A673 (cell line): ENCODE measurements at regions not wholly inside any gene's neighbourhood (a gene's known extent, or its start where the extent isn't known, plus 50 kb on each side); places are given as distances from the start of the nearest gene placed in this dataset.

Source experiments
- BruUV-seq: library from RNA; stranded (reverse); fragments of 400-500 nt; replicated peaks from 2 replicates; lab custom pipeline; 2021; lab: Mats Ljungman, UMichigan
- CTCF ChIA-PET: fragments of 300-600 bp; sonication (Branson Sonifier 250); formaldehyde crosslinking; loops from one replicate; lab custom pipeline; 2022; ENCODE audit warnings: antibody characterized with exemption; lab: Charles Lee
- POLR2A ChIA-PET: fragments of 300-600 bp; sonication (Branson Sonifier 250); formaldehyde crosslinking; loops from one replicate; lab custom pipeline; 2022; ENCODE audit warnings: antibody characterized with exemption; ENCODE audit not compliant: low non-redundant PET; lab: Charles Lee
- DNase-seq: peaks from one replicate; pipeline ENCODE4 v3.0.0-alpha.2; 2015; ENCODE audit warnings: low spot score
- H3K27ac ChIP-seq: fragments of 200-600 bp; sonication (generic); 2 replicates; pipeline ENCODE4 v1.5.1; 2016; ENCODE audit warnings: mixed run types, low read depth, mild to moderate bottlenecking, mixed read lengths, antibody characterized with exemption, low read length; ENCODE audit not compliant: poor library complexity, severe bottlenecking
- H3K27me3 ChIP-seq: fragments of 200-600 bp; sonication (generic); replicated peaks from 2 replicates; pipeline ENCODE4 v1.6.1; 2017; ENCODE audit warnings: mixed run types, low read depth, mild to moderate bottlenecking, mixed read lengths, antibody characterized with exemption, low read length; ENCODE audit not compliant: insufficient read depth, poor library complexity
- H3K36me3 ChIP-seq: fragments of 200-600 bp; sonication (generic); 2 replicates; pipeline ENCODE4 v1.6.1; 2016; ENCODE audit warnings: mixed run types, mild to moderate bottlenecking, mixed read lengths, antibody characterized with exemption, low read length; ENCODE audit not compliant: insufficient read depth, poor library complexity, severe bottlenecking
- H3K4me1 ChIP-seq: fragments of 200-600 bp; sonication (generic); 2 replicates; pipeline ENCODE4 v1.6.1; 2017; ENCODE audit warnings: mixed run types, mild to moderate bottlenecking, mixed read lengths, antibody characterized with exemption, low read length; ENCODE audit not compliant: insufficient read depth, poor library complexity, severe bottlenecking
- H3K4me3 ChIP-seq: fragments of 200-600 bp; sonication (generic); 2 replicates; pipeline ENCODE4 v1.5.1; 2016; ENCODE audit warnings: low read depth, mixed run types, mild to moderate bottlenecking, mixed read lengths, low read length; ENCODE audit not compliant: poor library complexity, severe bottlenecking
- H3K9me3 ChIP-seq: fragments of 200-600 bp; sonication (generic); 2 replicates; pipeline ENCODE4 v1.6.1; 2016; ENCODE audit warnings: mixed run types, low read depth, mild to moderate bottlenecking, mixed read lengths, antibody characterized with exemption, low read length; ENCODE audit not compliant: poor library complexity, severe bottlenecking
- CTCF ChIP-seq: fragments of 300-800, 200-600 bp; sonication (generic); conservative IDR thresholded peaks from 2 replicates; pipeline ENCODE4 v1.5.1; 2017; ENCODE audit warnings: low read depth, mild to moderate bottlenecking, antibody characterized with exemption, low read length, moderate library complexity, mixed read lengths
- EZH2 ChIP-seq: fragments of 200-600 bp; sonication (generic); IDR thresholded peaks from 2 replicates; pipeline ENCODE4 v1.6.1; 2017; ENCODE audit warnings: borderline replicate concordance, low read depth, mild to moderate bottlenecking, mixed read lengths, antibody characterized with exemption, low read length; ENCODE audit not compliant: poor library complexity, severe bottlenecking
- intact Hi-C: fragments of 100-400 bp; cut with micrococcal nuclease; formaldehyde crosslinking; loops from one replicate; pipeline ENCODE4 v1.10.0; 2022; ENCODE audit not compliant: unreplicated experiment

GRCh38 chr7:51701935-51702334 lies 385.3 kb upstream of the COBL start:
- ChIA-PET CTCF (no interaction called here), POLR2A (no interaction called here)
- H3K4me3 ChIP-seq, result no peak overlapping the region
- H3K4me1 ChIP-seq, result no peaks in the 10 kb centered on the region
- no peaks in the 10 kb centered on the region for H3K36me3 ChIP-seq
- no peak for DNase-seq
- peaks cover 51% of the 10 kb centered on the region for H3K9me3 ChIP-seq
- H3K27ac ChIP-seq, result no peak overlapping the region
- no TSS peak for BruUV-seq
- intact Hi-C loops, result no loop called here
- TF ChIP-seq CTCF (no peak), EZH2 (no peak)
- H3K27me3 ChIP-seq, result no peaks in the 10 kb centered on the region

GRCh38 chr7:51700593-51701215 lies 384.1 kb upstream of the COBL start:
- H3K36me3 ChIP-seq, result no peaks in the 10 kb centered on the region
- TF ChIP-seq CTCF (no peak), EZH2 (no peak)
- BruUV-seq, result no TSS peak
- H3K27me3 ChIP-seq, result no peaks in the 10 kb centered on the region
- H3K27ac ChIP-seq, result no peak overlapping the region
- ChIA-PET POLR2A (no interaction called here), CTCF (no interaction called here)
- no peaks in the 10 kb centered on the region for H3K4me1 ChIP-seq
- DNase-seq, result no peak
- intact Hi-C loops, result no loop called here
- H3K9me3 ChIP-seq, result peaks cover 55% of the 10 kb centered on the region
- no peak overlapping the region for H3K4me3 ChIP-seq

GRCh38 chr7:51693258-51693657 lies 376.6 kb upstream of the COBL start:
- CTCF ChIA-PET, result no interaction called here
- intact Hi-C loops, result no loop called here

More at GRCh38 chr7:51693258-51693657, 376.6 kb upstream of the COBL start:
- no peak for DNase-seq
- POLR2A ChIA-PET, result no interaction called here
- H3K4me1 ChIP-seq, result no peaks in the 10 kb centered on the region
- TF ChIP-seq CTCF, result no peak
- H3K27ac ChIP-seq, result no peak overlapping the region
- peaks cover 53% of the 10 kb centered on the region for H3K9me3 ChIP-seq
- no peaks in the 10 kb centered on the region for H3K36me3 ChIP-seq
- no peak overlapping the region for H3K4me3 ChIP-seq
- BruUV-seq, result no TSS peak
- no peaks in the 10 kb centered on the region for H3K27me3 ChIP-seq
